K562 (cell line): ENCODE measurements at regions not wholly inside any gene's neighbourhood (a gene's known extent, or its start where the extent isn't known, plus 50 kb on each side); places are given as distances from the start of the nearest gene placed in this dataset.

Source experiments
- ATAC-seq: fragments of 200-7000 bp; cut with Tn5 transposase; 3 replicates; pipeline ENCODE4 v1.9.1; 2020; ENCODE audit warnings: moderate library complexity
- BruUV-seq: library from RNA; stranded (reverse); fragments of 400-500 nt; replicated peaks from 2 replicates; lab custom pipeline; 2021; lab: Mats Ljungman, UMichigan
- CTCF ChIA-PET: fragments of 300-600 bp; formaldehyde crosslinking; extraction: SDS; loops from one replicate; lab custom pipeline; 2021; ENCODE audit warnings: low intra/inter-chr PET ratio; lab: Yijun Ruan, JAX
- POLR2A ChIA-PET: fragments of 300-600, 350-650 bp; sonication (Branson Sonifier 250); formaldehyde crosslinking; extraction: SDS; loops from one replicate; lab custom pipeline; 2021; ENCODE audit warnings: antibody characterized with exemption, inconsistent platforms; lab: Yijun Ruan, JAX
- DNase-seq, 4 experiments: peaks; one replicate each; pipeline versions ENCODE4 v3.0.0 to v3.0.0-alpha.2; 2011 to 2018; ENCODE audit warnings: low spot score in 3 of 4, mixed read lengths in 3 of 4; ENCODE audit errors: extremely low read depth in 1 of 4
- FAIRE-seq: peaks from 2 replicates; lab custom pipeline; 2011; peaks lifted over from hg19 to GRCh38; lab: Jason Lieb, UNC
- H2AFZ ChIP-seq: 2 replicates; pipeline ENCODE4 v1.6.0; 2011; ENCODE audit warnings: low read depth, low read length, control low read depth, inconsistent platforms
- H3K27ac ChIP-seq: fragments of 200-600 bp; 3 replicates; pipeline ENCODE4 v1.8.0; 2011; ENCODE audit warnings: low read depth, mild to moderate bottlenecking, control low read depth, inconsistent platforms, low read length, moderate library complexity, mixed read lengths; ENCODE audit errors: extremely low read depth
- H3K27me3 ChIP-seq, 2 experiments: fragments of 300-600 bp in 1 of 2; 2 replicates in 1 of 2; 3 replicates in 1 of 2; pipeline versions ENCODE4 v1.6.0 to v1.8.0; 2011; ENCODE audit warnings: inconsistent platforms in 2 of 2, low read length in 2 of 2, mild to moderate bottlenecking in 1 of 2, mixed read lengths in 1 of 2, moderate library complexity in 1 of 2; ENCODE audit not compliant: control insufficient read depth in 2 of 2, insufficient read depth in 2 of 2
- H3K36me3 ChIP-seq: fragments of 300-600 bp; 3 replicates; pipeline ENCODE4 v1.8.0; 2011; ENCODE audit warnings: mild to moderate bottlenecking, low read length, inconsistent platforms; ENCODE audit not compliant: control insufficient read depth, insufficient read depth
- H3K4me1 ChIP-seq, 2 experiments: fragments of 200-600 bp in 1 of 2; replicated peaks in 1 of 2; 2 replicates in 1 of 2; 3 replicates in 1 of 2; pipeline versions ENCODE4 v1.5.1 to v1.8.0; 2011; ENCODE audit warnings: inconsistent platforms in 2 of 2, low read length in 2 of 2, mild to moderate bottlenecking in 1 of 2, mixed read lengths in 1 of 2, moderate library complexity in 1 of 2; ENCODE audit not compliant: control insufficient read depth in 2 of 2, insufficient read depth in 2 of 2
- H3K4me2 ChIP-seq: 2 replicates; pipeline ENCODE4 v1.6.1; 2011; ENCODE audit warnings: low read length, control low read depth, inconsistent platforms, mixed read lengths; ENCODE audit not compliant: insufficient read depth
- H3K4me3 ChIP-seq: fragments of 200-600 bp; sonication (generic), shearing (Covaris generic); 2 replicates; pipeline ENCODE4 v1.5.1; 2016; ENCODE audit warnings: control low read depth, inconsistent platforms
- H3K79me2 ChIP-seq: fragments of 200-600 bp; 3 replicates; pipeline ENCODE4 v1.8.0; 2011; ENCODE audit warnings: low read length, inconsistent platforms; ENCODE audit not compliant: control insufficient read depth, insufficient read depth
- H3K9ac ChIP-seq, 2 experiments: 2 replicates each; pipeline versions ENCODE4 v1.6.0 to v1.6.1; 2011; ENCODE audit warnings: low read depth in 2 of 2, low read length in 2 of 2, control low read depth in 1 of 2, inconsistent platforms in 1 of 2, mild to moderate bottlenecking in 1 of 2, mixed read lengths in 1 of 2; ENCODE audit not compliant: insufficient read depth in 1 of 2
- H3K9me1 ChIP-seq: one replicate; pipeline ENCODE4 v1.6.0; 2011; ENCODE audit warnings: inconsistent platforms, mild to moderate bottlenecking, low read length, moderate library complexity; ENCODE audit not compliant: control insufficient read depth, insufficient read depth
- H3K9me3 ChIP-seq: replicated peaks from 2 replicates; pipeline ENCODE4 v1.5.1; 2011; ENCODE audit warnings: low read depth, low read length, inconsistent platforms; ENCODE audit not compliant: control insufficient read depth, insufficient read depth
- H4K20me1 ChIP-seq: replicated peaks from 2 replicates; pipeline ENCODE4 v1.6.1; 2011; ENCODE audit warnings: low read length, inconsistent platforms, mixed read lengths; ENCODE audit not compliant: control insufficient read depth, insufficient read depth
- CBFB ChIP-seq: sonication (generic); formaldehyde crosslinking; IDR thresholded peaks from 2 replicates; pipeline ENCODE4 v1.4.0; 2020; ENCODE audit warnings: mild to moderate bottlenecking, missing genetic modification reagents
- CTBP1 ChIP-seq: fragments of 450-650 bp; IDR thresholded peaks from 2 replicates; pipeline ENCODE4 v1.6.1; 2016; ENCODE audit warnings: borderline replicate concordance
- DPF2 ChIP-seq: fragments of 450-650 bp; IDR thresholded peaks from 2 replicates; pipeline ENCODE4 v1.6.1; 2016
- GABPB1 ChIP-seq: sonication (generic); formaldehyde crosslinking; IDR thresholded peaks from 2 replicates; pipeline ENCODE4 v1.8.0; 2022; ENCODE audit warnings: mild to moderate bottlenecking, missing genetic modification reagents
- GABPB2 ChIP-seq: fragments of 250-450 bp; sonication (Bioruptor Pico); conservative IDR thresholded peaks from 2 replicates; pipeline ENCODE4 v1.5.1; 2021; ENCODE audit warnings: mild to moderate bottlenecking
- KLF13 ChIP-seq: fragments of 450-650 bp; IDR thresholded peaks from 2 replicates; pipeline ENCODE4 v1.6.1; 2016; ENCODE audit warnings: missing genetic modification characterization, low read depth, mild to moderate bottlenecking, missing compliant biosample characterization, moderate library complexity, borderline replicate concordance
- MAFF ChIP-seq: IDR thresholded peaks from 2 replicates; pipeline ENCODE4 v1.6.1; 2012; ENCODE audit warnings: low read length, improper control_type of control experiment
- NCOA2 ChIP-seq, 2 experiments: fragments of 450-650 bp; IDR thresholded peaks; 2 replicates each; pipeline ENCODE4 v1.6.1; 2018; ENCODE audit warnings: mild to moderate bottlenecking in 2 of 2, moderate library complexity in 1 of 2; ENCODE audit not compliant: partially characterized antibody in 2 of 2
- NR2F6 ChIP-seq: fragments of 450-650 bp; formaldehyde crosslinking; IDR thresholded peaks from 2 replicates; pipeline ENCODE4 v1.4.0; 2020; ENCODE audit warnings: mild to moderate bottlenecking
- RAD51 ChIP-seq: fragments of 450-650 bp; IDR thresholded peaks from 2 replicates; pipeline ENCODE4 v1.7.1; 2016; ENCODE audit warnings: low read depth, mild to moderate bottlenecking, borderline replicate concordance
- TGIF2 ChIP-seq: sonication (generic); formaldehyde crosslinking; IDR thresholded peaks from 2 replicates; pipeline ENCODE4 v1.8.1; 2022; ENCODE audit warnings: mild to moderate bottlenecking, missing genetic modification reagents, moderate library complexity
- ZBTB17 ChIP-seq: fragments of 450-650 bp; formaldehyde crosslinking; IDR thresholded peaks from 2 replicates; pipeline ENCODE4 v1.4.0; 2020; ENCODE audit warnings: mild to moderate bottlenecking
- ZFP30 ChIP-seq: fragments of 250-450 bp; sonication (Bioruptor Pico); IDR thresholded peaks from 2 replicates; pipeline ENCODE4 v1.8.0; 2022; ENCODE audit warnings: moderate library complexity, mild to moderate bottlenecking, inconsistent platforms, borderline replicate concordance
- ZNF311 ChIP-seq: fragments of 250-450 bp; sonication (Bioruptor Pico); IDR thresholded peaks from 2 replicates; pipeline ENCODE4 v1.4.0; 2020; ENCODE audit warnings: mild to moderate bottlenecking, moderate library complexity
- ZNF696 ChIP-seq: fragments of 250-450 bp; sonication (Bioruptor Pico); conservative IDR thresholded peaks from 2 replicates; pipeline ENCODE4 v1.4.0; 2020; ENCODE audit warnings: mild to moderate bottlenecking, moderate library complexity
- WGBS: fragments of 100-300 bp; shearing (Covaris generic); methylation state at CpG from one replicate; pipeline ENCODE4 v1.1.6; 2016; ENCODE audit warnings: low coverage, mixed read lengths; ENCODE audit not compliant: insufficient coverage; ENCODE audit errors: missing lambda C conversion rate; 5-methylcytosine and 5-hydroxymethylcytosine counted together
- in situ Hi-C: fragments of 300-500 bp; cut with MboI; formaldehyde crosslinking; loops from 4 replicates; pipeline ENCODE4 v1.15.0; 2018; ENCODE audit warnings: inconsistent platforms, mixed read lengths
- intact Hi-C: fragments of 100-400 bp; cut with micrococcal nuclease; formaldehyde crosslinking; loops from 2 replicates; pipeline ENCODE4 v1.14.2; 2022
- TF ChIP-seq, protein P1 (sequence below): fragments of 250-450 bp; sonication (Bioruptor Pico); IDR thresholded peaks from 2 replicates; pipeline ENCODE4 v1.8.0; 2022; ENCODE audit warnings: inconsistent platforms
- TF ChIP-seq, protein P2 (sequence below): IDR thresholded peaks from 2 replicates; pipeline ENCODE4 v1.6.1; 2012; ENCODE audit warnings: low read depth, low read length, improper control_type of control experiment, borderline replicate concordance
- TF ChIP-seq, protein P3 (sequence below): sonication (generic); formaldehyde crosslinking; IDR thresholded peaks from 2 replicates; pipeline ENCODE4 v1.8.0; 2022; ENCODE audit warnings: mild to moderate bottlenecking, missing genetic modification reagents
- TF ChIP-seq, protein P4 (sequence below): sonication (generic); formaldehyde crosslinking; IDR thresholded peaks from 2 replicates; pipeline ENCODE4 v1.8.1; 2023; ENCODE audit warnings: mild to moderate bottlenecking, missing genetic modification reagents

GRCh38 chr12:87280893-87281292 lies 748.3 kb downstream of the C12orf50 start:
- ATAC-seq (no peak), FAIRE-seq (no peak), DNase-seq (no peak)
- Histone ChIP-seq H3K9me3 (no peaks in the 10 kb centered on the region), H3K9ac (no peak overlapping the region), H3K27me3 (no peaks in the 10 kb centered on the region), H3K9me1 (no peaks in the 10 kb centered on the region), H2AFZ (no peak overlapping the region), H3K4me2 (no peak overlapping the region), H4K20me1 (no peaks in the 10 kb centered on the region), H3K4me1 (no peaks in the 10 kb centered on the region), H3K36me3 (no peaks in the 10 kb centered on the region), H3K27ac (no peak overlapping the region), H3K79me2 (no peaks in the 10 kb centered on the region), H3K4me3 (no peak overlapping the region)
- TF ChIP-seq, protein P1, sequence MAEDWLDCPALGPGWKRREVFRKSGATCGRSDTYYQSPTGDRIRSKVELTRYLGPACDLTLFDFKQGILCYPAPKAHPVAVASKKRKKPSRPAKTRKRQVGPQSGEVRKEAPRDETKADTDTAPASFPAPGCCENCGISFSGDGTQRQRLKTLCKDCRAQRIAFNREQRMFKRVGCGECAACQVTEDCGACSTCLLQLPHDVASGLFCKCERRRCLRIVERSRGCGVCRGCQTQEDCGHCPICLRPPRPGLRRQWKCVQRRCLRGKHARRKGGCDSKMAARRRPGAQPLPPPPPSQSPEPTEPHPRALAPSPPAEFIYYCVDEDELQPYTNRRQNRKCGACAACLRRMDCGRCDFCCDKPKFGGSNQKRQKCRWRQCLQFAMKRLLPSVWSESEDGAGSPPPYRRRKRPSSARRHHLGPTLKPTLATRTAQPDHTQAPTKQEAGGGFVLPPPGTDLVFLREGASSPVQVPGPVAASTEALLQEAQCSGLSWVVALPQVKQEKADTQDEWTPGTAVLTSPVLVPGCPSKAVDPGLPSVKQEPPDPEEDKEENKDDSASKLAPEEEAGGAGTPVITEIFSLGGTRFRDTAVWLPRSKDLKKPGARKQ (CRISPR knock-in tag) = no peak
- TF ChIP-seq, protein P2, sequence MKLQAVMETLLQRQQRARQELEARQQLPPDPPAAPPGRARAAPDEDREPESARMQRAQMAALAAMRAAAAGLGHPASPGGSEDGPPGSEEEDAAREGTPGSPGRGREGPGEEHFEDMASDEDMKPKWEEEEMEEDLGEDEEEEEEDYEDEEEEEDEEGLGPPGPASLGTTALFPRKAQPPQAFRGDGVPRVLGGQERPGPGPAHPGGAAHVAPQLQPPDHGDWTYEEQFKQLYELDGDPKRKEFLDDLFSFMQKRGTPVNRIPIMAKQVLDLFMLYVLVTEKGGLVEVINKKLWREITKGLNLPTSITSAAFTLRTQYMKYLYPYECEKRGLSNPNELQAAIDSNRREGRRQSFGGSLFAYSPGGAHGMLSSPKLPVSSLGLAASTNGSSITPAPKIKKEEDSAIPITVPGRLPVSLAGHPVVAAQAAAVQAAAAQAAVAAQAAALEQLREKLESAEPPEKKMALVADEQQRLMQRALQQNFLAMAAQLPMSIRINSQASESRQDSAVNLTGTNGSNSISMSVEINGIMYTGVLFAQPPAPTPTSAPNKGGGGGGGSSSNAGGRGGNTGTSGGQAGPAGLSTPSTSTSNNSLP = no peak
- TF ChIP-seq DPF2 = no peak
- no peak for TF ChIP-seq NCOA2 (IDR thresholded peaks at IDR 0.05; ENCODE audit: partially characterized antibody in 2 of 2)
- no peak for TF ChIP-seq CTBP1
- TF ChIP-seq, protein P3, sequence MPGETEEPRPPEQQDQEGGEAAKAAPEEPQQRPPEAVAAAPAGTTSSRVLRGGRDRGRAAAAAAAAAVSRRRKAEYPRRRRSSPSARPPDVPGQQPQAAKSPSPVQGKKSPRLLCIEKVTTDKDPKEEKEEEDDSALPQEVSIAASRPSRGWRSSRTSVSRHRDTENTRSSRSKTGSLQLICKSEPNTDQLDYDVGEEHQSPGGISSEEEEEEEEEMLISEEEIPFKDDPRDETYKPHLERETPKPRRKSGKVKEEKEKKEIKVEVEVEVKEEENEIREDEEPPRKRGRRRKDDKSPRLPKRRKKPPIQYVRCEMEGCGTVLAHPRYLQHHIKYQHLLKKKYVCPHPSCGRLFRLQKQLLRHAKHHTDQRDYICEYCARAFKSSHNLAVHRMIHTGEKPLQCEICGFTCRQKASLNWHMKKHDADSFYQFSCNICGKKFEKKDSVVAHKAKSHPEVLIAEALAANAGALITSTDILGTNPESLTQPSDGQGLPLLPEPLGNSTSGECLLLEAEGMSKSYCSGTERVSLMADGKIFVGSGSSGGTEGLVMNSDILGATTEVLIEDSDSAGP (CRISPR knock-in tag) = no peak
- no peak for TF ChIP-seq ZNF696 (CRISPR knock-in tag)
- no peak for TF ChIP-seq NR2F6 (CRISPR knock-in tag)
- no peak for TF ChIP-seq KLF13 (tag)
- no peak for TF ChIP-seq GABPB2 (CRISPR knock-in tag)
- TF ChIP-seq TGIF2 (CRISPR knock-in tag) = no peak
- no peak for TF ChIP-seq CBFB (CRISPR knock-in tag)
- no peak for TF ChIP-seq GABPB1 (CRISPR knock-in tag)
- TF ChIP-seq RAD51 = no peak
- TF ChIP-seq ZBTB17 (CRISPR knock-in tag) = no peak
- TF ChIP-seq MAFF = no peak
- TF ChIP-seq, protein P4, sequence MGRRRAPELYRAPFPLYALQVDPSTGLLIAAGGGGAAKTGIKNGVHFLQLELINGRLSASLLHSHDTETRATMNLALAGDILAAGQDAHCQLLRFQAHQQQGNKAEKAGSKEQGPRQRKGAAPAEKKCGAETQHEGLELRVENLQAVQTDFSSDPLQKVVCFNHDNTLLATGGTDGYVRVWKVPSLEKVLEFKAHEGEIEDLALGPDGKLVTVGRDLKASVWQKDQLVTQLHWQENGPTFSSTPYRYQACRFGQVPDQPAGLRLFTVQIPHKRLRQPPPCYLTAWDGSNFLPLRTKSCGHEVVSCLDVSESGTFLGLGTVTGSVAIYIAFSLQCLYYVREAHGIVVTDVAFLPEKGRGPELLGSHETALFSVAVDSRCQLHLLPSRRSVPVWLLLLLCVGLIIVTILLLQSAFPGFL = no peak
- no peak for TF ChIP-seq ZFP30 (CRISPR knock-in tag)
- TF ChIP-seq ZNF311 = no peak
- intact Hi-C loops (no loop called here), in situ Hi-C loops (no loop called here)
- BruUV-seq = no TSS peak
- WGBS = 7% methylated on average over 1 of the region's 1 CpG
- POLR2A ChIA-PET = no interaction called here
- CTCF ChIA-PET = no interaction called here
